Right lobe of liver (tissue), 4 donors: ENCODE measurements at regions not wholly inside any gene's neighbourhood (a gene's known extent, or its start where the extent isn't known, plus 50 kb on each side); places are given as distances from the start of the nearest gene placed in this dataset.

Experiments
- CTCF ChIP-seq, 4 donors: fragments of 200-600 bp in 3 of 4; fragments of 450-650 bp in 1 of 4; IDR thresholded peaks; one replicate each; pipeline versions ENCODE4 v1.5.1 to v1.8.0; 2016 to 2022; ENCODE audit warnings: antibody characterized with exemption in 4 of 4, mild to moderate bottlenecking in 2 of 4
- POLR2A ChIP-seq: fragments of 450-650 bp; IDR thresholded peaks from one replicate; pipeline ENCODE4 v1.6.1; 2017; ENCODE audit warnings: antibody characterized with exemption, mild to moderate bottlenecking
- donor health status: DM: no; HTN: no; CAD: no.
- donor health status: DM: no; HTN: no; CAD: no.
- donor health status: DM: no; HTN: yes; CAD: no.

- TF ChIP-seq CTCF (IDR thresholded peaks at IDR 0.05) (no peak), POLR2A (no peak)
These were observed 58.7 kb upstream of the STK38L start for GRCh38 chr12:27185234-27186021.
